ENCODE measurements at regions not wholly inside any gene's neighbourhood (a gene's known extent, or its start where the extent isn't known, plus 50 kb on each side); places are given as distances from the start of the nearest gene placed in this dataset.

- ChIA-PET POLR2A (no interaction called here), CTCF (no interaction called here)
Measured at GRCh38 chr3:147977001-147977400, 567.8 kb downstream of the ZIC1 start.

DNA sequence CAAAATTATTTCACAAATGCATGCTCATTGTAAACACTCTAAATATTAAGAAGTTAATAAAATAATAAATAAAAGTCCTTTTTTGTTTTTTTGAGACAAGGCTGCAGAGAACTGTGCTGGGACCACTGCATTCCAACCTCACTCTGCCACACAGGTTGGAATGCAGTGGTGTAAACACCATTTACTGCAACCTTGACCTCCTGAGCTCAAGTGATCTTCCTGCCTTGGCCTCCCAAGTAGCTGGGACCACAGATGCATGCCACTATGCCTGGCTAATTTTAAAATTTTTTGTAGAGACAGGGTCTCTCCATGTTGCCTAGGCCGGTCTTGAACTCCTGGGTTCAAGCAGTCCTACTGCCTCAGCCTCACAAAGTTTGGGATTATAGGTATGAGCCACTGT, 578.4 kb downstream of the ZIC1 start:
- POLR2A ChIA-PET, result no interaction called here
- CTCF ChIA-PET, result no interaction called here

DNA sequence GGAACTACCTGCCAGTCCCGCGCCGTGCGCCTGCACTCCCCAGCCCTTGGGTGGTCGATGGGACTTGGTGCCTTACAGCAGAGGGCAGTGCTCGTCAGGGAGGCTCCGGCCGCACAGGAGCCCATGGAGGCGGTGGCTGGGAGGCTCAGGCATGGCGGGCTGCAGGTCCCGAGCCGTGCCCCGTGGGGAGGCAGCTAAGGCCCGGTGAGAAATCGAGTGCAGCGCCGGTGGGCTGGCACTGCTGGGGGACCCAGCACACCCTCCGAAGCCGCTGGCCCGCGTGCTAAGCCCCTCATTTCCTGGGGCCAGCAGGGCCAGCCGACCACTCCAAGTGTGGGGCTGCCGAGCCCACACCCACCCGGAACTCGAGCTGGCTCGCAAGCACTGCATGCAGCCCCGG, 580.2 kb downstream of the ZIC1 start:
- CTCF ChIA-PET, result no interaction called here
- POLR2A ChIA-PET, result no interaction called here

- CTCF ChIA-PET, result no interaction called here
- POLR2A ChIA-PET, result no interaction called here
Measured at GRCh38 chr3:148002705-148003205, 593.6 kb downstream of the ZIC1 start.

DNA sequence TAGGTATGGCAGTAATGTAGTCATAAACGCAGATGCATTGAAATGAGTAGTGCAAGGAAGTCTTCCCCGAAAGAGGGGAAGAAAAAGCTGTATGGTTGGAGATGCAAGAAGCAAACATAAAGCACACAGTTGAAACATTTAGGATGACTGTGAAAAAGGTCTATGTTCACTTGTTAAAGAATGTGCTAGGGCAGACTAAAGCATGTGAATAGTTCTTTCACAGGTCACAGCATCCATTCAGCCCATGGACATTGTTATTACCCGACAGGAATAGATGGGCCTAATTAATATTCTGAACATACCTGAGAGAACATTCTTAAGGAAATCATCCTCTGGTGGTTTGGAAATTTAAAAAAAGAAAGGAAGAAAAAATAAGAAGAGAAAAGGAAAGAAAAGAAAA, 595.2 kb downstream of the ZIC1 start:
- ChIA-PET CTCF (no interaction called here), POLR2A (no interaction called here)

DNA sequence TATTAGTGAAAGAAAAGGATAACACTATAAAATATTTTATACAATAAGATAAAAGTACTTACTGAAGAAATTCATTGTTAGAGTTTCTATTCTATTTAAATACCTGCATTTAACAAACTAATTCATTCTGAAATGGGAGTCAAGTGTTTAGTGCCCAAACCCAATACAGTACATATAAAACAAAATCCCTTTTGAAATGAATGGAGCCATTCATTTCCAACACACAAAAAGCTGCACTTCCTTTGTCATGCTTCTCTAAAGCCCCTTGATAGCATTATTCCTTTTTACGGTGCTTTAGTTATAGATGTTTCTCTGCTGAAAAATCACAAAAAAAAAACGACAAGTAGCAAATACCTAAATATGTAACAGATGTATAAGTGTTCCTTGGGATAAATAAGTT, 596.3 kb downstream of the ZIC1 start:
- POLR2A ChIA-PET, result no interaction called here
- CTCF ChIA-PET, result no interaction called here

DNA sequence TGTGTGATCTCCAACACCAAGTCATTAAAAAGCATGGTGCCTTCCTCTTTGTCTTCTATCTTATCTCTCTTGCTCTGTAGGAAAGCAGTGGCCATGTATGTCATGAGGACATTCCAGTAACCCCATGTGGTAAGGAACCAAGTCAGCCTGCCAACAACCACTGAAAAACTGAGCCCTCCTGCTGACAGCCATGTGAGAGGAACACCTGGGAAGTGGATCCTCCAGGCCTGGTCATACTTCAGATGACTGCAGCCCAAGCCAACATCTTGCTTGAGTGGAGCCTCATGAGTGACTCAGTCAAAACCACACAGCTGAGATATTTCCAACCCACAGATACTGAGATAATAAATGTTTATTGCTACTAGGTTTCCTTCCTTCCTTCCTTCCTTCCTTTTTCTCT, 597.3 kb downstream of the ZIC1 start:
- CTCF ChIA-PET, result no interaction called here
- POLR2A ChIA-PET, result no interaction called here

- ChIA-PET CTCF (no interaction called here), POLR2A (no interaction called here)
Measured at GRCh38 chr3:148008591-148008990, 599.4 kb downstream of the ZIC1 start.

DNA sequence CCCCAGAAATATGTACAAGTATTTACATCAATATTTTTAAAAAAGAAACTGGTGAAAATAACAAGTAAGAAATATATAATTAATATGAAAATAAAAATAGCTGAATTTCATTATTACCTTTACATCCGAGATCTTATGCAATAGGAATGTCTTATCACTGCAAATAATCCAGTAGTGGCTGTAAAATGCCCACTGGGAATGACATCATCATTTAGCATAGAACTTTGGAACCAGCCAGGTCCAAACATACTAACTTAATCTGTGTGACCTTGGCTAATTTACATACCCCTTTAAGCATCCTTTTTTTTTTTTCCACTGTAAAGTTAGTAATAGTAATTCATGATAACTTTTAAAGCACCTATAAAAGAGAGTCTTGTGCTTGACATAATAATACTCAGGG, 611.7 kb downstream of the ZIC1 start:
- ChIA-PET POLR2A (no interaction called here), CTCF (no interaction called here)

DNA sequence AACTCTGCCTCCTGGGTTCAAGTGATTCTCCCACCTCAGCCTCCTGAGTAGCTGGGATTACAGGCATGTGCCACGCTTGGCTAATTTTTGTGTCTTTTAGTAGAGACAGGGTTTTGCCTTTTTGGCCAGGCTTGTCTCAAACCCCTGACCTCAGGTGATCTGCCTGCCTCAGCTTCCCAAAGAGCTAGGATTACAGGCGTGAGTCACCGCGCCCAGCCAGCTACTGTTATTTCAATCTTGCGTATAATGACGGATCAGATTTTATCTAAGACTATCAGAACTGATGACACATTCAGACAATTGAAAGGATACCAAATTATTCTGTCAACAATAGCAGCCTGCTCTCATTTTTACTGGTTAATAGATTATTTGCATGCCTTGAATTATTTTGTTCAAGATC, 612.2 kb downstream of the ZIC1 start:
- CTCF ChIA-PET, result no interaction called here
- POLR2A ChIA-PET, result no interaction called here

- ChIA-PET CTCF (no interaction called here), POLR2A (no interaction called here)
Measured at GRCh38 chr3:148023994-148024393, 614.8 kb downstream of the ZIC1 start.

GRCh38 chr3:148026009-148026588, 616.9 kb downstream of the ZIC1 start:
- ChIA-PET POLR2A (no interaction called here), CTCF (no interaction called here)

- POLR2A ChIA-PET, result no interaction called here
- CTCF ChIA-PET, result no interaction called here
Measured at GRCh38 chr3:148030975-148031374, 621.8 kb downstream of the ZIC1 start.

DNA sequence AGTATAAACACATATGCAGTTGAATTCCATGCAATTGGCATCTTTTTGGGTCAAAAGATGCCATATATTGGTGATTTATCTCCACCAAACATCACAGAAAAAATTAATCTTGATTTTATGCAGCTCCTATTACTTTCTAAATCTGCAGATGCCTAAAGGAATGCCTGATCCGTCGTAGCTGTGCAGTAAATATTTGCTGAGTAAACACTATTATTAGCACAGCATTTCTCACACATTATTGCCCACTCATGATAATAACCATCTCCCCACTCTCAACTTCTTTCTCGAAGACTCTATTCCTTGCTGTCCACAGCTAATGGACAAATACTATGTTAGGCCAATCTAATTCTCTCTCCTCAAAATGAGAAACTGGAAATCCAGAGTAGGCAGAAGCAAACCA, 625.2 kb downstream of the ZIC1 start:
- ChIA-PET CTCF (no interaction called here), POLR2A (no interaction called here)

DNA sequence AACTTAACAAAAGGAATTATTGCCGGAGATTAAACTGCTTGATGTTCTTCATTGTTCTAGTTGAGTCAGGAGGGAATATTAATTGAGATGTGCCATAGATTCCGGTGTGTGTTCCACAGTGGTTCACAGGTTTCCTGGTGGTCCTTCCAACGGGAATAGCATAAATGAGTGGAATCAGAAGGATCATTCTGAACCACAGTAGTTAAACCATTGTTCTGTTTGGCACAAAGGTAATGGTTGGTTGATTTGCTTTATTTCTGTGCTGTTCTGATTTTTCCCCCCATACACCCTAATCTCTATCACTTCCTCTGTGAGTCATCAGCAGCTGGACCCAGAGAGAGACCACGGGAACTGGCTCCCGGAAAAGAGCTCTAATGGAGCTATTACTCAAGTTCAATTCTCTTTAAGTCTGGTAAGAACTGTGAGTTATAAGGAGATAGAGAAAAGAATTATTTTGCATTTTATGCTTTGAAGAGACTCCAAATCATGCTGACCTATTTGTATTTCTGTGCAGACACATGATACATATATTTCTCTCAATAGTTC, 627.2 kb downstream of the ZIC1 start:
- CTCF ChIA-PET, result no interaction called here
- POLR2A ChIA-PET, result no interaction called here

- CTCF ChIA-PET, result no interaction called here
- POLR2A ChIA-PET, result no interaction called here
Measured at GRCh38 chr3:148042663-148043445, 633.7 kb downstream of the ZIC1 start.

DNA sequence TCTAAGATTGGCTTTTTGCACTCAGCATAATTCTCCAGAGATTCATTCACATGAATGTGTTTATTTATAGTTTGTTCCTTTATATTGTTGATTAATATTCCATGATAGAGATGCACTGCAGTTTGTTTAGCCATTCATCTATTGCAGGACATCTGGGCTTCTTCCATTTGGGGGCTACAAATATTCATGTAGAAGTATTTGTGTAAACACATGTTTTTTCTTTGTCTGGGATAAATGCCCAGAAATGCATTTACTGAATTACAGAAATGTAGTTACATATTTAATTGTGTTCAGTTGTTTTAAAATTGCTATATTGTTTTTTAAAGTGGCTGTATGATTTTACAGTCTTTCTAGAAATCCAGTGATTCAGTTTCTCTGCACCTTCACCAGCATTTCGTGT, 635.0 kb downstream of the ZIC1 start:
- CTCF ChIA-PET, result no interaction called here
- POLR2A ChIA-PET, result no interaction called here

DNA sequence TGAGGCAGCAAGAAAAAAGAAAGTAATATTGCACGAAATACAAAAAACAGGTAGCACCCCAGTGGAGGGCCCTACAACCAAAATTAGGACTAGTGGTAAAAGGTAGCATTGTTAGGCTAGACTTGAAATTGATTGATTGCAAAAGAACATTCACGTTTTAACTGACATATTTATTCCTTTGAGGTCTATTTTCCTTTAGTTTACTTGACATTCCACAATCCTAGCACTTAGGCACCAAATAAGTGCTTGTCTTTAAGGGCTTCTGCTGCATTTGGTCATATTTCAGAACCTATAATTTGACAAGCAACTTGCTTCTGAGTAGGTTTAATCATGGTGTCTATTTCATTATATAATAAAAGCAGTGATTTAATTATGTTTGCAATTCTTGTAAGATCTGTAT, 642.7 kb upstream of the AGTR1 start:
- ChIA-PET CTCF (no interaction called here), POLR2A (no interaction called here)

DNA sequence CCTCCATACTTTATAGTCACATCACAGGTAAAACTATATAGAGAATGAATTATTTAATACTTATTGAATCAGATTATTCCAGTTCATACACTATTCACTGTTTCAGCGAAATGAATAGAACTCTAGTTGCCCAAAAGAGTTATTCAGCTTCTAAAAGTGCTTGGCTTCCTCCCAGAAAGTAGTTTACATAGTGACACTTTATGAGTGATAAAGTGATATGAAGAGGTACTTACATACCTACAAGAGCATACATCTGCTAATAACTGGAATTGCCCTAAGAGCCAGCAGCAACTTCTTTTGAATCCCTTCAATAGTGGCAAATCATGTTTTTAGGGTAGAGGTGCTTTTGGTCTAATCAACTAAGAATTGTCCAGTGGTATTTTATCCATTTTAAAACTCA, 635.1 kb upstream of the AGTR1 start:
- CTCF ChIA-PET, result no interaction called here
- POLR2A ChIA-PET, result no interaction called here

DNA sequence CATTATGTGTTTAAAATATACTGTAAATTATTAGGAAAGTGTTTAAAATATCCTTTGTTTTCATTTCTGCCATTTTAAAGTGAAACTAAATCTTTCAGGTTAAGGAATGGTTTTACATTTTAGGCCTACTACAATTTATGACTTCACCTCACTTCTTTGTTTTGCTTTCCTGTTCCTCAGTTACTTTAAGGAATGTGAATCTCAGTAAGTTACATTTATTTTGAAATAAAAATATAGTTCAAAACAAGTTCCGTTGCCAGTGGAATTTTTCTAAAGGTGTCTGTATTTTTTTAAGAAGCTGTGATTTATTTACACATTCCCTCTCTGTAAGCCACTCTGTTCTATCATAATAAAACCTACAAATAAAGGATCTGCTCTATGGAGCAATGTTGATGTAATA, 630.9 kb upstream of the AGTR1 start:
- POLR2A ChIA-PET, result no interaction called here
- CTCF ChIA-PET, result no interaction called here

DNA sequence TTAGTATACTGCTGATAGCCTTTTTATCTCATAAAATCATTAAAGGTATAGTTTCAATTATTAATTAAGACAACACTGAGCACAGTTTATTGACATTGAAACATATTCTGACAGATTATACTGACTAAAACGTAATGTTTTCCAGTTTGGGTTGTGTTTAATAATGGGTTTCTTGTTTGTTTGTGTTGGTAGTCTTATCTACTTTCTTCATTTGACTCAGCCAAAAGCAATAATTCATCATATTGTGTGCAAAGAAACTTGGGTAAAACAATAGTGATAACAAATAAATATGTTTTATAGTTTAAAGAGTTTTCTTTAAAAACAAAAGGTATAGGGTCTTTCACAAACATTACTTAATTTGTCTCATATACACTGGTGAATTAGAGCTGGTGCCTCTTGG, 629.2 kb upstream of the AGTR1 start:
- CTCF ChIA-PET, result no interaction called here

DNA sequence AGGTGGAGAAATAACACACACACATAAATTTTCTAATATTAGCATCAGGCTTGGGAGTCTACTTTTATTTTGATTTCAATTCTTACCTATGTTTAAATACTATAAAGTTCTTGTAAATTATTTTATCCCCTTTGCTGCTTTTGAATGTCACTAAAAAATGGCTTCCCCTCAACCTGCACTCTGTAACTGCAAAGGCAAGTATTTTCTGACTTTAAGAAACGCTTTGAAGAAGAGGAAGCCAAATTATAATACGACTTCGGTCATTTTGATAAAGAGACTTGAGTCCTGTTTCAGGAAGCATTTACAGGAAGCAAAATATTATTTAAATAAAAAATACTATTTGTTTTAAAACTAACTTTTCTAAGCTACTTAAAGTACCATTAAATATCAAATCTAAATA, 627.7 kb upstream of the AGTR1 start:
- CTCF ChIA-PET, result no interaction called here
- POLR2A ChIA-PET, result no interaction called here

More for the DNA sequence above, 629.2 kb upstream of the AGTR1 start:
- POLR2A ChIA-PET, result no interaction called here

Measured in activated CD8-positive, alpha-beta memory T cell treated with anti-CD3 and anti-CD28 coated beads for 36 hours (primary cell).